AG04450 (cell line): ENCODE measurements at regions not wholly inside any gene's neighbourhood (a gene's known extent, or its start where the extent isn't known, plus 50 kb on each side); places are given as distances from the start of the nearest gene placed in this dataset.
"Not testable (repeated sequence)": the region's sequence is repeated elsewhere in the genome, so short reads cannot be mapped to it uniquely, and the experiment has no call there.

Source experiments
- CTCF ChIA-PET: fragments of 300-600, 350-600 bp; formaldehyde crosslinking; extraction: SDS; loops from one replicate; lab custom pipeline; 2022; ENCODE audit warnings: antibody characterized with exemption, inconsistent platforms; lab: Charles Lee
- POLR2A ChIA-PET: fragments of 350-600 bp; formaldehyde crosslinking; extraction: SDS; loops from one replicate; lab custom pipeline; 2021; ENCODE audit warnings: antibody characterized with exemption, inconsistent platforms; lab: Yijun Ruan, JAX
- DNase-seq: peaks from one replicate; pipeline ENCODE4 v3.0.0-alpha.2; 2011; ENCODE audit warnings: low read depth, low spot score
- H3K27ac ChIP-seq: one replicate; pipeline ENCODE4 v1.5.1; 2012; ENCODE audit warnings: low read depth, low read length, control low read depth
- H3K27me3 ChIP-seq: one replicate; pipeline ENCODE4 v1.6.0; 2012; ENCODE audit warnings: low read length; ENCODE audit not compliant: control insufficient read depth, insufficient read depth
- H3K4me3 ChIP-seq: 2 replicates; pipeline ENCODE4 v1.5.1; 2011; ENCODE audit warnings: mild to moderate bottlenecking, low read depth, low read length, control low read depth
- H3K9me3 ChIP-seq: 2 replicates; pipeline ENCODE4 v1.5.1; 2012; ENCODE audit warnings: low read length; ENCODE audit not compliant: control insufficient read depth, insufficient read depth
- CTCF ChIP-seq: IDR thresholded peaks from 2 replicates; pipeline ENCODE4 v1.5.1; 2011; ENCODE audit warnings: low read depth, low read length, control low read depth, inconsistent platforms

GRCh38 chr4:173091362-173091761 is 77.2 kb upstream of the GALNT7 start:
- ChIA-PET CTCF (no interaction called here), POLR2A (no interaction called here)
- no peaks in the 10 kb centered on the region for H3K9me3 ChIP-seq
- H3K4me3 ChIP-seq, result no peak overlapping the region
- H3K27ac ChIP-seq, result no peak overlapping the region
- DNase-seq, result no peak
- TF ChIP-seq CTCF, result no peak
- H3K27me3 ChIP-seq, result peaks cover 2% of the 10 kb centered on the region

- no peak for TF ChIP-seq CTCF
- no peaks in the 10 kb centered on the region for H3K9me3 ChIP-seq
- CTCF ChIA-PET, result no interaction called here
Observed at GRCh38 chr4:173091958-173092357, 76.7 kb upstream of the GALNT7 start.

GRCh38 chr4:173093361-173093760 is 75.2 kb upstream of the GALNT7 start:
- no peak for TF ChIP-seq CTCF
- Histone ChIP-seq H3K27ac (no peak overlapping the region), H3K4me3 (no peak overlapping the region), H3K9me3 (no peaks in the 10 kb centered on the region), H3K27me3 (no peaks in the 10 kb centered on the region)
- DNase-seq, result no peak
- ChIA-PET CTCF (interaction anchor here (0.6 kb wide), 1 partner anchor 12 kb away, joined by 3 read pairs; no protein-coding TSS in a partner anchor), POLR2A (no interaction called here)

More at GRCh38 chr4:173091958-173092357, 76.7 kb upstream of the GALNT7 start:
- DNase-seq, result no peak
- POLR2A ChIA-PET, result no interaction called here
- no peak overlapping the region for H3K27ac ChIP-seq
- H3K27me3 ChIP-seq, result no peaks in the 10 kb centered on the region
- no peak overlapping the region for H3K4me3 ChIP-seq

GRCh38 chr4:173094739-173095421 is 73.7 kb upstream of the GALNT7 start:
- H3K27me3 ChIP-seq, result no peaks in the 10 kb centered on the region
- no peak overlapping the region for H3K4me3 ChIP-seq
- ChIA-PET CTCF (no interaction called here), POLR2A (no interaction called here)
- H3K9me3 ChIP-seq, result no peaks in the 10 kb centered on the region
- no peak for DNase-seq
- H3K27ac ChIP-seq, result no peak overlapping the region
- no peak for TF ChIP-seq CTCF

GRCh38 chr4:173099447-173099846 is 69.2 kb upstream of the GALNT7 start:
- H3K27ac ChIP-seq, DNase-seq, H3K27me3 ChIP-seq, H3K4me3 ChIP-seq, CTCF ChIA-PET, H3K9me3 ChIP-seq, POLR2A ChIA-PET: not testable (repeated sequence)
